ENCODE measurements at regions not wholly inside any gene's neighbourhood (a gene's known extent, or its start where the extent isn't known, plus 50 kb on each side); places are given as distances from the start of the nearest gene placed in this dataset.

- TF ChIP-seq, protein P1, sequence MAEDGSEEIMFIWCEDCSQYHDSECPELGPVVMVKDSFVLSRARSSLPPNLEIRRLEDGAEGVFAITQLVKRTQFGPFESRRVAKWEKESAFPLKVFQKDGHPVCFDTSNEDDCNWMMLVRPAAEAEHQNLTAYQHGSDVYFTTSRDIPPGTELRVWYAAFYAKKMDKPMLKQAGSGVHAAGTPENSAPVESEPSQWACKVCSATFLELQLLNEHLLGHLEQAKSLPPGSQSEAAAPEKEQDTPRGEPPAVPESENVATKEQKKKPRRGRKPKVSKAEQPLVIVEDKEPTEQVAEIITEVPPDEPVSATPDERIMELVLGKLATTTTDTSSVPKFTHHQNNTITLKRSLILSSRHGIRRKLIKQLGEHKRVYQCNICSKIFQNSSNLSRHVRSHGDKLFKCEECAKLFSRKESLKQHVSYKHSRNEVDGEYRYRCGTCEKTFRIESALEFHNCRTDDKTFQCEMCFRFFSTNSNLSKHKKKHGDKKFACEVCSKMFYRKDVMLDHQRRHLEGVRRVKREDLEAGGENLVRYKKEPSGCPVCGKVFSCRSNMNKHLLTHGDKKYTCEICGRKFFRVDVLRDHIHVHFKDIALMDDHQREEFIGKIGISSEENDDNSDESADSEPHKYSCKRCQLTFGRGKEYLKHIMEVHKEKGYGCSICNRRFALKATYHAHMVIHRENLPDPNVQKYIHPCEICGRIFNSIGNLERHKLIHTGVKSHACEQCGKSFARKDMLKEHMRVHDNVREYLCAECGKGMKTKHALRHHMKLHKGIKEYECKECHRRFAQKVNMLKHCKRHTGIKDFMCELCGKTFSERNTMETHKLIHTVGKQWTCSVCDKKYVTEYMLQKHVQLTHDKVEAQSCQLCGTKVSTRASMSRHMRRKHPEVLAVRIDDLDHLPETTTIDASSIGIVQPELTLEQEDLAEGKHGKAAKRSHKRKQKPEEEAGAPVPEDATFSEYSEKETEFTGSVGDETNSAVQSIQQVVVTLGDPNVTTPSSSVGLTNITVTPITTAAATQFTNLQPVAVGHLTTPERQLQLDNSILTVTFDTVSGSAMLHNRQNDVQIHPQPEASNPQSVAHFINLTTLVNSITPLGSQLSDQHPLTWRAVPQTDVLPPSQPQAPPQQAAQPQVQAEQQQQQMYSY (CRISPR knock-in tag; IDR thresholded peaks at IDR 0.05) = no peak
- TF ChIP-seq KDM1A (IDR thresholded peaks at IDR 0.05; ENCODE audit: borderline replicate concordance) (no peak), NRF1 (conservative IDR thresholded peaks at IDR 0.05; ENCODE audit: low read depth, low read length) (no peak), SUZ12 (IDR thresholded peaks at IDR 0.05; ENCODE audit: unreplicated experiment) (no peak), CBFB (IDR thresholded peaks at IDR 0.05; ENCODE audit: low read depth) (no peak), BCLAF1 (IDR thresholded peaks at IDR 0.05) (no peak), POLR2AphosphoS2 (IDR thresholded peaks at IDR 0.05; ENCODE audit: low read depth, low read length) (no peak), ZSCAN29 (IDR thresholded peaks at IDR 0.05) (no peak), BHLHE40 (IDR thresholded peaks at IDR 0.05; ENCODE audit: borderline replicate concordance in 1 of 2, low read depth in 2 of 2, low read length in 1 of 2) (no peak), SREBF1 (IDR thresholded peaks at IDR 0.05; ENCODE audit: low read length) (no peak)
- TF ChIP-seq, protein P2, sequence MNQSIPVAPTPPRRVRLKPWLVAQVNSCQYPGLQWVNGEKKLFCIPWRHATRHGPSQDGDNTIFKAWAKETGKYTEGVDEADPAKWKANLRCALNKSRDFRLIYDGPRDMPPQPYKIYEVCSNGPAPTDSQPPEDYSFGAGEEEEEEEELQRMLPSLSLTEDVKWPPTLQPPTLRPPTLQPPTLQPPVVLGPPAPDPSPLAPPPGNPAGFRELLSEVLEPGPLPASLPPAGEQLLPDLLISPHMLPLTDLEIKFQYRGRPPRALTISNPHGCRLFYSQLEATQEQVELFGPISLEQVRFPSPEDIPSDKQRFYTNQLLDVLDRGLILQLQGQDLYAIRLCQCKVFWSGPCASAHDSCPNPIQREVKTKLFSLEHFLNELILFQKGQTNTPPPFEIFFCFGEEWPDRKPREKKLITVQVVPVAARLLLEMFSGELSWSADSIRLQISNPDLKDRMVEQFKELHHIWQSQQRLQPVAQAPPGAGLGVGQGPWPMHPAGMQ (IDR thresholded peaks at IDR 0.05; ENCODE audit: borderline replicate concordance) = no peak
- TF ChIP-seq, protein P3, sequence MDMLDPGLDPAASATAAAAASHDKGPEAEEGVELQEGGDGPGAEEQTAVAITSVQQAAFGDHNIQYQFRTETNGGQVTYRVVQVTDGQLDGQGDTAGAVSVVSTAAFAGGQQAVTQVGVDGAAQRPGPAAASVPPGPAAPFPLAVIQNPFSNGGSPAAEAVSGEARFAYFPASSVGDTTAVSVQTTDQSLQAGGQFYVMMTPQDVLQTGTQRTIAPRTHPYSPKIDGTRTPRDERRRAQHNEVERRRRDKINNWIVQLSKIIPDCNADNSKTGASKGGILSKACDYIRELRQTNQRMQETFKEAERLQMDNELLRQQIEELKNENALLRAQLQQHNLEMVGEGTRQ (IDR thresholded peaks at IDR 0.05; ENCODE audit: borderline replicate concordance, low read depth, low read length) = no peak
Measured at GRCh38 chr5:167968837-167969236, 322.6 kb upstream of the WWC1 start (continued).

All from GM12878 (cell line).